G401 (cell line): ENCODE measurements at regions not wholly inside any gene's neighbourhood (a gene's known extent, or its start where the extent isn't known, plus 50 kb on each side); places are given as distances from the start of the nearest gene placed in this dataset.
"Not testable (repeated sequence)": the region's sequence is repeated elsewhere in the genome, so short reads cannot be mapped to it uniquely, and the experiment has no call there.

Experiments
- DNase-seq: peaks from one replicate; pipeline ENCODE4 v3.0.0-alpha.2; 2015; ENCODE audit warnings: low spot score
- in situ Hi-C: cut with HindIII; loops from 2 replicates; pipeline ENCODE4 v1.10.0; 2016; ENCODE audit warnings: low sequenced_read_pairs, mixed read lengths

- in situ Hi-C loops, result no loop called here
- DNase-seq, result no peak
These were observed 533.8 kb upstream of the CHORDC1 start for GRCh38 chr11:90756617-90757016.

GRCh38 chr11:90753546-90753945, 530.7 kb upstream of the CHORDC1 start:
- in situ Hi-C loops, result no loop called here
- no peak for DNase-seq

GRCh38 chr11:90747057-90747456, 524.2 kb upstream of the CHORDC1 start:
- in situ Hi-C loops, result no loop called here
- DNase-seq, result no peak

- DNase-seq, result no peak
- in situ Hi-C loops, result no loop called here
These were observed 521.3 kb upstream of the CHORDC1 start for GRCh38 chr11:90744169-90744568.

- DNase-seq, result no peak
- in situ Hi-C loops, result no loop called here
These were observed 516.0 kb upstream of the CHORDC1 start for GRCh38 chr11:90738799-90739198.

- DNase-seq, result no peak
- in situ Hi-C loops, result no loop called here
These were observed 514.7 kb upstream of the CHORDC1 start for GRCh38 chr11:90737444-90738050.

- in situ Hi-C loops, result no loop called here
- no peak for DNase-seq
These were observed 509.6 kb upstream of the CHORDC1 start for GRCh38 chr11:90732486-90732885.

- in situ Hi-C loops, result no loop called here
- DNase-seq, result no peak
These were observed 500.6 kb upstream of the CHORDC1 start for GRCh38 chr11:90723475-90723874.

- in situ Hi-C loops, result no loop called here
- DNase-seq, result no peak
These were observed 499.8 kb upstream of the CHORDC1 start for GRCh38 chr11:90722552-90723190.

GRCh38 chr11:90717522-90717921, 494.7 kb upstream of the CHORDC1 start:
- DNase-seq, result no peak
- in situ Hi-C loops, result no loop called here

- no peak for DNase-seq
- in situ Hi-C loops, result no loop called here
These were observed 482.8 kb upstream of the CHORDC1 start for GRCh38 chr11:90705661-90706060.

- in situ Hi-C loops, result no loop called here
- no peak for DNase-seq
These were observed 481.7 kb upstream of the CHORDC1 start for GRCh38 chr11:90704510-90704909.

GRCh38 chr11:90701716-90702115, 478.9 kb upstream of the CHORDC1 start:
- in situ Hi-C loops, result no loop called here
- no peak for DNase-seq

- no peak for DNase-seq
These were observed 478.1 kb upstream of the CHORDC1 start for GRCh38 chr11:90700789-90701439.

GRCh38 chr11:90699791-90700400, 477.0 kb upstream of the CHORDC1 start:
- DNase-seq, result no peak
- in situ Hi-C loops, result no loop called here

More at GRCh38 chr11:90700789-90701439, 478.1 kb upstream of the CHORDC1 start:
- in situ Hi-C loops, result no loop called here

- in situ Hi-C loops, result no loop called here
- DNase-seq, result no peak
These were observed 475.4 kb upstream of the CHORDC1 start for GRCh38 chr11:90698238-90698637.

- DNase-seq, in situ Hi-C loops: not testable (repeated sequence)
These were observed 452.6 kb upstream of the CHORDC1 start for GRCh38 chr11:90675496-90675895.

- DNase-seq, result no peak
- in situ Hi-C loops, result no loop called here
These were observed 446.2 kb upstream of the CHORDC1 start for GRCh38 chr11:90669094-90669493.

GRCh38 chr11:90668502-90668901, 445.7 kb upstream of the CHORDC1 start:
- in situ Hi-C loops, result no loop called here
- DNase-seq, result no peak

GRCh38 chr11:90661233-90661632, 438.4 kb upstream of the CHORDC1 start:
- no peak for DNase-seq
- in situ Hi-C loops, result no loop called here
